DMS114 treated with DMSO at 0.1 percent for 48 hours (cell line): ENCODE measurements at regions not wholly inside any gene's neighbourhood (a gene's known extent, or its start where the extent isn't known, plus 50 kb on each side); places are given as distances from the start of the nearest gene placed in this dataset.
"Not testable (repeated sequence)": the region's sequence is repeated elsewhere in the genome, so short reads cannot be mapped to it uniquely, and the experiment has no call there.

Source experiments
- DNase-seq: peaks from one replicate; lab custom pipeline; 2025; ENCODE audit not compliant: unreplicated experiment; lab: John Stamatoyannopoulos, UW

DNA sequence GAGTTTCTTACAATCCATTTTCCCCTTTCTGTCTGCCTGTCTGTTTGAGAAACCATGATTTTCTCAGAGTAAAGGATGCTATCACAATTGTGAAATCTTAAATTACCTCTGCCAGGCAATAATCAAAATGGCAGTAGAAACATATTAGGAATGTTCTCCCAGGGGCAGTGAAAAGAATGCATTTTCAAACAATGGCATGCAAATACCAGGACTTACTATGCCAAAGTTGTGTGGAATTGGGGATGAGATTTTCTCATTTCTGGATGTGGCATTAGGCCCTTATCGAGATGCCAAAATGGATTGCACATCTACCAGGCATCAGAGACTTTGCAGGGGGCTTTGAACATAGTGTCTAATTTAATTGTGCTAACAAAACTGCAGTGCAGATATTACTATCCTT, 821.4 kb downstream of the RNF144A start:
- no peak for DNase-seq

DNA sequence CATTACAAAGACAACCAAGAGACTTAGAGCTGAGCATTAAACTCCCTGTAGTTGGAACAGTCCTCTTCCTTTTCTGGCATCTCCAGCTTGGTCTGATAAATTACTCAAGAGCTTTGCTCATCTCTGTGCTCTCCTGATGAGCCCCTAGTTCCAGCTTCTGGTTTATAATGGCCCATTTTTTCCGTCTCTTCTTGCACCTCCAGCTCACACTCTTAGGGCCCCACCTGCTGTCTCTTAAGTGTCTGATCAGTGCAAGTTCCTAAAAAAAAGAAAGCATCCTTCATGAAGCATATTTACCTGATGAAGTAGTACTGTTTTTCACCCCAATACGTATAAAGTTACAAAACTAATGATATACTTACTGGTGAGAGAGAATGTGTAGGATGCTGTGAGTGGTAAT, 822.9 kb downstream of the RNF144A start:
- no peak for DNase-seq

DNA sequence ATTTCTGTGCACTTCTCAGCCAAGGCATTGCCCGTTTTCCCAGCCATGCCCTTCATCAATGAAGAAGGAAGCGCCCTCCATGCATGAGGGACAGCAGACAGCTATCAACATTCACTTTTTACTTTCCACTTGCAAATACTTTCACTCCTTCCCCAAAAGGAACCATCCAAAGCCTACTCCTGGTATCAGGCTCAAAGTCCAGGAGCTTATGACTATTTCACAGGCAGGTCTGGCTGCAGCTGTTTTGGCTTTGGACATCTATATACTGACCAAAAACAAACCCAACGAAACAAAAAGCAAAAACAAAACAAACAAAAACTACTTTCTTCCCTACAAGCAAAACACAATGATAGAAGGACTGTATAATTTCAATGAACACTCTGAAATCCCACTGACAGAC, 825.1 kb downstream of the RNF144A start:
- no peak for DNase-seq

DNA sequence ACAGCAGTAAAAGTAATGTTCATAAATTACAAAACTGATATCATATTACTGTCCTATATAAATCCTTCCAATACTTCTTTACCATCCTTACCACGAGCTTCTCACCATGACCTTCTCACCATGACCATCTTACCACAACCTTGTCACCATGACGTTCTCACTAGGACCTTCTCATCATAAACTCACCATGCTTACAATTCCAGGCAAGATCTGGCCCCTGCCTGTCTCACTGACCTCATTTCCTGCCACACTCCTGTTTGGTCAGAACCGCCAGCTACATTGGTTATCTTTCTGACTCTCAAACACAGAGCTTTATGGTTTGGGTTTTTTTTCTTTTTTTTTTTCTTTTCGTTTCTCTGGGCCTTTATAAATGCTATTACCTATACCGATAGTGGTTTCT, 827.6 kb downstream of the RNF144A start:
- DNase-seq = no peak

- no peak for DNase-seq
Observed at GRCh38 chr2:7745369-7745768, 828.2 kb downstream of the RNF144A start.

GRCh38 chr2:7748717-7749415, 831.7 kb downstream of the RNF144A start:
- DNase-seq = no peak

DNA sequence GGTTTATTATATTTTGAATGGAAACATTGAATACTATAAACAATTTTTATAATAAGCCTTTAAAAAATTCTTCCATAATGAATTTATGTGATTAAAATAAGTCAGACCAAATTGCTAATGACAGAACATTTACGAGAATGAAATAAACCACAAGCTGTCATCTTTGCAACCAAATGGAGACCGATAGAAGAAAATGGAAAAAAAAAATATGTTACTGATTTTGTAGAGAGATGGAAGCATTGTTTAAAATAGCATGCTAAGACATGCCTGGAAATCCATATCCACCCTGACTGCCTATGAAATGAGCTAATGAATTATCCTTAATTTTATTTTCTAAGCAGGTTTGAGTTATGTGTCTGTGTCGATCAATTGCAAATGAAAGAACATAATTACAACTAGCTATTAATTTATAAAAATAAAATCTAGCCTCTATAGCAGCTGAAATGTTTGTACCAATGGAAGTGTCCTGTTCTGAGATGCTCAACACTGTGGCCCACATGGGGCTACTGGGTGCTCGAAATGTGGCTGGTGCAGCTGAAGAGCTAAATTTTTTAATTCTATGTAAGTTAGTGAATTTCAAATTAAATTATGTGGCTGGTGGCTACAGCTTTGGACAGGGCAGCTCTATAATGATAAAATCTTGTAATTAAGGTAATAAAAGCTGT, 832.8 kb downstream of the RNF144A start:
- no peak for DNase-seq

DNA sequence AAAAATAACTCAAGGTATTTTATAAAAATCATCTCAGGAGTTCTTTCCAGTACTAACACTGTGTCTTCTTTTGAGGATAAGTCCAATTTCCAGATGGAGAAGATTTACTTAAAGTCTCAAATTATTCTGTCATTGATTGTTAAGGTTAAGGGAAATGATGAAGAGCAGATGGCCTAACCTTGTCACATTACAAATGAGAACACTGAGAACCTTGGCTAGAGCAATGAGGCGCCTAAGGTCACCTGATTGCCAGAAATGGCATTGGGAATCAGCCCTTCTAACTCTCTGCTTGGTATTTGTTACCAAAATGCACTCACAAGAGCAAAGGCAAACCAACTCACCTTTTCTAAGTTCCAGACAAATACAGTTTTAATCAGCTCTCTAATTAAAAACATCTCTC, 835.1 kb downstream of the RNF144A start:
- DNase-seq = no peak

DNA sequence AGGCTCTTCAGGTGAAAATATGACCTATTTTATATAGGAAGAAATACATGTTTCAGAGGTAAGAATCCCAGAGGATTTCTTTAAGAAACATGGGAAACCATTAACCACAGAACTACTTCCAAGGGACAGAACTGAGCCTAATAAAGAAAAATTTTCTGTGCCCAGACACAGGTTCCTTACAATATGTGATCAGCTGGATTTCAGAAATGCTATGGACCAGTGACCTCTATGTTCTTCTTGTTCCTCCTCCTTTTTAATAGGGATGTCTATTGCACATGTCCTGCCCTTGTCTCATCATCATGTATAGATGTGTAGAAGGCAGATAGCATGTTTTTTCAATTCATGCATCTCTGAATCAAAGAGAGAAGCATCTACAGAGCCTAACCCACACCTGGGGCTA, 836.6 kb downstream of the RNF144A start:
- DNase-seq = no peak

DNA sequence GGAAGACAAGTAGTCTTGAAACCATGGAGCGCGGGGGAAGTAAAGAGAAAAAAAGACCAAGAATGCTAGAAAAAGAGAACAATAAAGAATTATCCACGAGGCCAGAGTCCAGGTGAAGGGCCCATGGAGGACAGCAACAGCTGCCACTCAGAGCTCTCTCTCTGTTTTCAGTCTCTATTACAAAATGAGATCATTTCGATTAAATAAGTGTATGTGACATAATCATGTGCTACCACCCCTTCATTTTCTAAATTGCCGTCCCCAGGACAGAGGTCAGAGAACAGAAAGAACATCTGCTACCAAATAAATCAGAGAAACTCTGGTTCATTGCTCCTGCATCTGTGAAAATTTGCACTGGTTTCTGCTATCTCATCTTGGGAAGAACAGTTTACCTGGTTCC, 838.7 kb downstream of the RNF144A start:
- no peak for DNase-seq

DNA sequence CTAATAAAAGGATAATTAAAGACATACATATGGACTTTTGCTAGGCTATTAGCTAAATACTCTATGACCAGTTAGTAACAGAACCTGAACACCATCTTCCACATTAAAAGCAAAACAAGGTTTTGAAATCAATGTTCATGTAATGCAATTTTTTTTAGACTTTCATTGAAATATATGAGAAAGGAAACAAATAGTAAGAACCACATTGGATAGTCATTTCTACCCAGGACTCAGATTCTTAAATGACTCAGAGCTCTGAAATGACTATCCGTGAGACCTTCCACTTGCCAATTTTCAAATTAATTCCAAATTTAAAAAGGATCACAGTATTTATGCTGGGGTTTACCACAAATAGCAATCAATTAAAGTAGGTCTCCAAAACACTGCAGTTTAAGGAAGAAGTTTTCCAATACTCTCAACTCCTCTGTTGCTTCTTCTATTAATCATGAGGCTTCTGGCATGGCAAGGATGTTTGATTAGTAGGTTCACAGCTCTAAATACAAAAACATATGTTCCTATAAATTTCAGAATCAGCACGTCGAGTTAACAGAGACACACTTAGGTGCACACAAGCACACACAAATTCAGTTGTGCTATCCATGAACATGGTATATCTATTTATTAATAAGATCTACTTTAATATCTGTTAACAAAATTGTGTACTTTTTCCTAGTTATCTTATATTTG, 841.0 kb downstream of the RNF144A start:
- DNase-seq = no peak

- no peak for DNase-seq
Observed at GRCh38 chr2:7759898-7760297, 842.7 kb downstream of the RNF144A start.

DNA sequence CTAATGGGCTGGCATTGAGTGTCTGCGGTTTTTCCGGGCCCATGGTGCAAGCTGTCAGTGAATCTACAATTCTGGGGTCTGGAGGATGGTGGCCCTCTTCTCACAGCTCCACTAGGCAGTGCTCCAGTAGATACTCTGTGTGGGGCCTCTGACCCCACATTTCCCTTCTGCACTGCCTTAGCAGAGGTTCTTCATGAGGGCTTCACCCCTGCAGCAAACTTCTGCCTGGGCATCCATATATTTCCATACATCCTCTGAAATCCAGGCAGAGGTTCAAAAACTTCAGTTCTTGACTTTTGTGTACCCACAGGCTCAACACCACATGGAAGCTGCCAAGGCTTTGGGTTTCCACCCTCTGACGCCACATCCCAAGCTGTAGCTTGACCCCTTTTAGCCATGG, 846.2 kb downstream of the RNF144A start:
- DNase-seq = not testable (repeated sequence)

DNA sequence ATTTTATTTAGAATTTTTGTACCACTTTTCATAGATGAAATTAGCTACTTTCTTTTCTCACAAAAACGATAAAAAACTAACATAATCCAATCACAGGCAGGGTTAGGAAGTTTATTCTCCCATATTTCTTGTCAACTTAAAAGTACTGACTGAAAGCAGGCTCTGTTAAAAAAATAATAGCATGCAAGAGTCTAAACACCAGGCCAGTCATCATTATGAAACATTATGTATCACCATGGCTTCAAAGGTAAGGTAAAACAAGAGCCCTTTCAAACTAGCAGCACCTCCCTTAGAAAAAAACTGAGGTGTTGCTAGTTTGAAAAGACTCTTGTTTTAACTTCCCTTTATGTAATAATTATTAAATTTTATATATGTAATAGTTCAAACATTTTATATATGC, 848.0 kb downstream of the RNF144A start:
- no peak for DNase-seq

DNA sequence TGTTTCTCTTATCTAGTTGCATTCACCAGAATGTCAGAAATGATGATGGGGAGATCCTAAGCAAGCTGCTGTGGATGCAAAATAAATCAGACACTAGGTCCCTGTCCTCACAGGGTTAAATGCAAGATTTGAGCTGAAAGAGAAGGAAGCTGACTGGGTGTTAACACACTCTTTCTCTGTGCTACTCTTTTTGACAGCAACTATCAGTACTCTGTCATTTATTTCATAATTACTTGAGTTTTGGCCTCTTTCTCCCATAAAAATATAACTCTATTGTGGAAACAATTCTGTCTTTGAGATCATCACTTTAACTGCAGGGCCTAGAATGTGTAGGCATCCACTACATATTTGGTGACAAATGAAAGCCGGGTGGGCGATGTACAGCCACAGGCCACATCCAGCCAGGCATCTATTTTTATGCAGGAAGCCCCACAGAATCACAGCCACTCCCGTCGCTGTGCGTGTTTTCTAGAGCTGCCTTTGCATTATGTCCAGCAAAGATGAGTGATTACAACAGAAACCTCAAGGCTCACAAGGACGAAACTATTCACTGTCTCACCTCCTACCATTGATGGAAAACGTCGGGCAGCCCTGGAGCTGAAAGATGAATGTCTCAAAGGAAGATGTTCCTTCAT, 849.0 kb downstream of the RNF144A start:
- no peak for DNase-seq

DNA sequence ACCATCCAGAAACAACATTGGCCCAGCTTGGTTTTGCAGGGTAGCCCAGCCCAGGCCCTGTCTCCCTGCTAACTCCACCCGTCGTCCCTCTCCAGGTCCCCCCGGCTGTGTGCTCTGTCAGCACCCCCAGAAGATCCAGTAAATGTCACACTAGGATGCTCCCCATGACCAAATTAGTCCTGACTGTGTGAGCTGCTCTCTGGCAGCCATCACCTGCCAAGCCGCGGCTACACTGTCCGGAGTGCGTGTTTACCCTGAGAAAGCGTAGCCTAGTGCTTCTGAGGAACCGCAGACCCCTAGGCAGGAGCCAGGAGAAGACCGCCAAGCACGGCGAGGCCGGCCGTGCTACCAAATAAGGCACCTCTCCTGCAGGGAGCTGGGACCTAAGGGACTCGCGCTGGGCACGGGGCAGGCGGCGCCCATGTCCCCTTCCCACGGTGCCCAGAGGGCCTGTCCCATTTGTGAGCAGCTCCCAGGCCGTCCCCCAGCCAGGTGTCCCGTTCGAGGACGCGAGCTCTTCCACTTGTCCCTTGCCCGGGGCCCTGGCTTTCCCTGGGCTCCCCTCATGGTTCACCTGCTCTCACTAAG, 849.9 kb downstream of the RNF144A start:
- DNase-seq = no peak

GRCh38 chr2:7767902-7768301, 850.7 kb downstream of the RNF144A start:
- no peak for DNase-seq

GRCh38 chr2:7771781-7772180, 854.6 kb downstream of the RNF144A start:
- DNase-seq = no peak

DNA sequence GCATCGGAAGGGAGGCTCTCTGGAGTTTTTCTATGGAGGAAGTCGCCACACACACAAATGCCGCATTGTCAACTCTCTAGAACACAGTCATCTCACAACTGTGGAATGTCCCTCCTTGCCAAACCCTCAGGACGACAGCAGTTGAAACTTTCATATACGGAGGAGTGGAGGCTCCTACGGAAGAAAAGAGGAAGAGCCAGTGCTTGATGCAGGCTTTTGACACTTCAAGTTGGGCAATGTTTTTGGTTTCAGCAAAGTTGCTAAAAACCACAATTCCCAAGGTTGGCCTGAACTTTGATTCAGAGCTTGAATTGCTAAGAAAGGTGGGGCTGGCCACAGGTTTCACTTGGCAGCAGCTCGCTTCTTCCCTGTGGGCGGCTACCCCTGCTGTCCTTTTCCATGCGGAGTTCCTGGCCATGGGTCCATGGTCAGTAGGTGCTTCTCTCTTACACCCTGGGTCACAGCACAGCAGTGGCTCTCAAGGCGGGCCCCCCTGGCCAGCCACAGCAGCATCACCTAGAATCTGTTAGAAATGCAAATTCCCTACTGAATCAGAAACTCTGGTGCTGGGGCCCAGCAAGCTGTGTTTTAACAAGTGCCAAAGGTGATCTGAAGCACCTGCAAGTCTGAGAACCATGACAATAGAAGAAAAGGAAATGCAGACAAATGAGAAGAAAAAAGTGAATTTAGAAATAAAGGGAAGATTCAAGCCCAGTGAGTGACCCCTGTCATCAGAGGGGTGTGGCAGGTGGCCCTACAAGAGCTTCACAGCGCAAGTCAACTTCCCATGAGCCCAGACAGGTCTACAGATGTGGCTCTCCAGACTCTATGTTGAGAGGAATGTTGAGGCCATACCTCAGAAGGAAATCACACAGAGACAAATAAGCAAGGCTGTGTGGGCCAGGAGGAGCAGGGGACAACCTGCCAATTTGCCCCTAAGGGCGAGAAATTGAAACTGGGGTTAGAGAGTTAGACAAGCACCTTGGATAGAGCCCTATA, 856.4 kb downstream of the RNF144A start:
- DNase-seq = no peak

DNA sequence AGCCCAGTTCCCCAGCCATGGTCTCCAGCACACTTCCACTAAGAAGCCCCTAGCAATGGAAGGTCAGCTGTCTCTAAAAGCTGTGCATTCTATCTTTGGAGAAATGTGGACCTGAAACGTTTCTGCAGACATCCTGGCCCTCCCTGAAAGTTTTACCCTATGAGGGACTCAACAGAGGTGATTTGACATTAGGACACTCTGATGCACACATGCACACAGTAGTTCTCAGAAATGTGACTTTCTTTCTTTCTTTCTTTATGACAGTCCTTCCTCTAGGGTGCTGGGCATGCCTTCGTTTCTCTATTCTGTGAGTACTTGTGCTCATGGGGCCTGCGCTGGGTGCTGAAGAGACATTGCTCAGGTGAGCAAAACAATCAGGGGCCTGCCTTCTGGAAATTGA, 857.3 kb downstream of the RNF144A start:
- DNase-seq = no peak
